ENCODE measurements at regions not wholly inside any gene's neighbourhood (a gene's known extent, or its start where the extent isn't known, plus 50 kb on each side); places are given as distances from the start of the nearest gene placed in this dataset.

GRCh38 chr2:8491296-8492027, 190.4 kb upstream of the ID2 start:
- peaks cover 47 to 80% of the 10 kb centered on the region in 2 experiments for H3K27me3 ChIP-seq (ENCODE audit: control insufficient read depth in 2 of 2, insufficient read depth in 2 of 2, low read length in 2 of 2)
- no peaks in the 10 kb centered on the region; the same call in 1 of the 2 replicates for H4K20me1 ChIP-seq (replicated peaks; ENCODE audit: control insufficient read depth, insufficient read depth, low read length)
- TF ChIP-seq RBBP5 (IDR thresholded peaks at IDR 0.05; ENCODE audit: borderline replicate concordance, insufficient read depth, low read length, poor library complexity, severe bottlenecking), result no peak
- TF ChIP-seq ZNF584 (CRISPR knock-in tag; IDR thresholded peaks at IDR 0.05; ENCODE audit: low read depth), result no peak
- no peak for TF ChIP-seq HSF4 (CRISPR knock-in tag; IDR thresholded peaks at IDR 0.05; ENCODE audit: borderline replicate concordance)
- no peak for TF ChIP-seq RBM17 (IDR thresholded peaks at IDR 0.05; ENCODE audit: borderline replicate concordance, low read depth, low read length)
- TF ChIP-seq JUND (IDR thresholded peaks at IDR 0.05; ENCODE audit: borderline replicate concordance, low read depth, low read length), result no peak
- TF ChIP-seq JUND (tag; IDR thresholded peaks at IDR 0.05; ENCODE audit: borderline replicate concordance, low read depth, low read length), result no peak
- TF ChIP-seq BMI1 (IDR thresholded peaks at IDR 0.05; ENCODE audit: low read length), result no peak
- no peak for TF ChIP-seq NFATC3 (IDR thresholded peaks at IDR 0.05)
- no peak for TF ChIP-seq EGR1 (conservative IDR thresholded peaks at IDR 0.05)
- TF ChIP-seq BDP1 (IDR thresholded peaks at IDR 0.05; ENCODE audit: insufficient read depth, insufficient read length), result no peak
- TF ChIP-seq ZBTB8A (IDR thresholded peaks at IDR 0.05; ENCODE audit: partially characterized antibody), result no peak
- no peak for TF ChIP-seq ZNF41 (CRISPR knock-in tag; conservative IDR thresholded peaks at IDR 0.05)
- TF ChIP-seq, protein P1, sequence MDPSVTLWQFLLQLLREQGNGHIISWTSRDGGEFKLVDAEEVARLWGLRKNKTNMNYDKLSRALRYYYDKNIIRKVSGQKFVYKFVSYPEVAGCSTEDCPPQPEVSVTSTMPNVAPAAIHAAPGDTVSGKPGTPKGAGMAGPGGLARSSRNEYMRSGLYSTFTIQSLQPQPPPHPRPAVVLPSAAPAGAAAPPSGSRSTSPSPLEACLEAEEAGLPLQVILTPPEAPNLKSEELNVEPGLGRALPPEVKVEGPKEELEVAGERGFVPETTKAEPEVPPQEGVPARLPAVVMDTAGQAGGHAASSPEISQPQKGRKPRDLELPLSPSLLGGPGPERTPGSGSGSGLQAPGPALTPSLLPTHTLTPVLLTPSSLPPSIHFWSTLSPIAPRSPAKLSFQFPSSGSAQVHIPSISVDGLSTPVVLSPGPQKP (CRISPR knock-in tag; IDR thresholded peaks at IDR 0.05), result no peak
- TF ChIP-seq SAP30 (IDR thresholded peaks at IDR 0.05; ENCODE audit: borderline replicate concordance, insufficient read depth, low read depth, low read length, poor library complexity, severe bottlenecking), result no peak
- no peak for TF ChIP-seq THRAP3 (IDR thresholded peaks at IDR 0.05; ENCODE audit: borderline replicate concordance)
- no peak for TF ChIP-seq EP300 (IDR thresholded peaks at IDR 0.05; ENCODE audit: low read length)
- no peak for TF ChIP-seq PTRF (tag; IDR thresholded peaks at IDR 0.05)
- TF ChIP-seq ZNF24 (IDR thresholded peaks at IDR 0.05), result no peak
- TF ChIP-seq ETV5 (CRISPR knock-in tag; IDR thresholded peaks at IDR 0.05; ENCODE audit: low read depth), result no peak
- no peak for TF ChIP-seq MEIS2 (IDR thresholded peaks at IDR 0.05; ENCODE audit: partially characterized antibody)
- no peaks in the 10 kb centered on the region for H3K9me1 ChIP-seq (ENCODE audit: control insufficient read depth, insufficient read depth, low read length)
- H3K4me3 ChIP-seq, result no peak overlapping the region
- intact Hi-C loops (cut with micrococcal nuclease), result no loop called here
- no TSS peak for BruUV-seq (replicated peaks)
- no peak overlapping the region for H3K27ac ChIP-seq (ENCODE audit: extremely low read depth, low read depth, low read length)
- H3K36me3 ChIP-seq (ENCODE audit: control insufficient read depth, insufficient read depth, low read length), result no peaks in the 10 kb centered on the region
- 5% methylated on average over 17 of the region's 17 CpGs for WGBS (ENCODE audit: insufficient coverage, low coverage, missing lambda C conversion rate)
- ChIA-PET POLR2A (no interaction called here), CTCF (ENCODE audit: low intra/inter-chr PET ratio) (no interaction called here)
- H2AFZ ChIP-seq (ENCODE audit: low read depth, low read length), result no peak overlapping the region
- H3K9ac ChIP-seq (ENCODE audit: insufficient read depth in 1 of 2, low read depth in 2 of 2, low read length in 2 of 2), result no peak overlapping the region
- DNase-seq (ENCODE audit: extremely low read depth in 1 of 4, low spot score in 3 of 4) (no peak), FAIRE-seq (no peak), ATAC-seq (no peak)
- no peaks in the 10 kb centered on the region for H3K9me3 ChIP-seq (replicated peaks; ENCODE audit: control insufficient read depth, insufficient read depth, low read depth, low read length)
- in situ Hi-C loops (cut with MboI), result no loop called here
- H3K79me2 ChIP-seq (ENCODE audit: control insufficient read depth, insufficient read depth, low read length), result no peaks in the 10 kb centered on the region
- no peak overlapping the region for H3K4me2 ChIP-seq (ENCODE audit: insufficient read depth, low read length)
- H3K4me1 ChIP-seq (replicated peaks in 1 of 2; ENCODE audit: control insufficient read depth in 2 of 2, insufficient read depth in 2 of 2, low read length in 2 of 2), result peaks cover 0 to 3% of the 10 kb centered on the region in 2 experiments; a peak in 1 of 5 replicates

All from K562 (cell line).